Tongue (tissue), 1 donor: ENCODE measurements at regions not wholly inside any gene's neighbourhood (a gene's known extent, or its start where the extent isn't known, plus 50 kb on each side); places are given as distances from the start of the nearest gene placed in this dataset.
"Not testable (repeated sequence)": the region's sequence is repeated elsewhere in the genome, so short reads cannot be mapped to it uniquely, and the experiment has no call there.

Source experiments
- DNase-seq: peaks from one replicate; pipeline ENCODE4 v3.0.0-alpha.2; 2015

- no peak for DNase-seq
Observed at GRCh38 chr6:168369786-168370185, 50.2 kb upstream of the DACT2 start.

GRCh38 chr6:168370310-168370991 is 50.9 kb upstream of the DACT2 start:
- DNase-seq, result peak; percentile 83

- DNase-seq, result no peak
Observed at GRCh38 chr6:168371185-168371584, 51.6 kb upstream of the DACT2 start.

GRCh38 chr6:168371618-168371980 is 52.0 kb upstream of the DACT2 start:
- no peak for DNase-seq

GRCh38 chr6:168371981-168372711 is 52.6 kb upstream of the DACT2 start:
- no peak for DNase-seq

GRCh38 chr6:168372889-168373288 is 53.3 kb upstream of the DACT2 start:
- DNase-seq, result no peak

- no peak for DNase-seq
Observed at GRCh38 chr6:168373389-168373788, 53.8 kb upstream of the DACT2 start.

- DNase-seq, result no peak
Observed at GRCh38 chr6:168374051-168374502, 54.5 kb upstream of the DACT2 start.

- no peak for DNase-seq
Observed at GRCh38 chr6:168374541-168375071, 55.0 kb upstream of the DACT2 start.

GRCh38 chr6:168376120-168376519 is 56.5 kb upstream of the DACT2 start:
- no peak for DNase-seq

- DNase-seq, result no peak
Observed at GRCh38 chr6:168376811-168377483, 57.4 kb upstream of the DACT2 start.

- DNase-seq, result peak; percentile 59
Observed at GRCh38 chr6:168377484-168377855, 57.9 kb upstream of the DACT2 start.

GRCh38 chr6:168377856-168378832 is 58.6 kb upstream of the DACT2 start:
- DNase-seq, result no peak

- DNase-seq, result not testable (repeated sequence)
Observed at GRCh38 chr6:168379579-168379978, 60.0 kb upstream of the DACT2 start.

GRCh38 chr6:168380166-168380955 is 60.6 kb upstream of the SMOC2 start:
- DNase-seq, result not testable (repeated sequence)

GRCh38 chr6:168380956-168381605 is 59.9 kb upstream of the SMOC2 start:
- DNase-seq, result no peak

GRCh38 chr6:168381726-168382458 is 59.1 kb upstream of the SMOC2 start:
- DNase-seq, result no peak

- no peak for DNase-seq
Observed at GRCh38 chr6:168383062-168383854, 57.7 kb upstream of the SMOC2 start.
